ENCODE measurements at regions not wholly inside any gene's neighbourhood (a gene's known extent, or its start where the extent isn't known, plus 50 kb on each side); places are given as distances from the start of the nearest gene placed in this dataset.

- Histone ChIP-seq H3K4me3 (ENCODE audit: insufficient read depth, low read length) (no peak overlapping the region), H3K36me3 (ENCODE audit: insufficient read depth, low read length) (no peaks in the 10 kb centered on the region), H3K4me1 (ENCODE audit: insufficient read depth, low read length) (no peaks in the 10 kb centered on the region), H4K20me1 (ENCODE audit: insufficient read depth, low read length) (no peaks in the 10 kb centered on the region), H2AFZ (ENCODE audit: low read length) (no peak overlapping the region), H3K27me3 (ENCODE audit: insufficient read depth, low read length) (no peaks in the 10 kb centered on the region), H3K4me2 (ENCODE audit: insufficient read depth, low read length) (no peak overlapping the region), H3K27ac (ENCODE audit: low read depth, low read length) (no peak overlapping the region), H3K79me2 (ENCODE audit: insufficient read depth, low read length) (no peaks in the 10 kb centered on the region), H3K9me3 (ENCODE audit: low read depth, low read length) (no peaks in the 10 kb centered on the region)
- TF ChIP-seq, protein P1, sequence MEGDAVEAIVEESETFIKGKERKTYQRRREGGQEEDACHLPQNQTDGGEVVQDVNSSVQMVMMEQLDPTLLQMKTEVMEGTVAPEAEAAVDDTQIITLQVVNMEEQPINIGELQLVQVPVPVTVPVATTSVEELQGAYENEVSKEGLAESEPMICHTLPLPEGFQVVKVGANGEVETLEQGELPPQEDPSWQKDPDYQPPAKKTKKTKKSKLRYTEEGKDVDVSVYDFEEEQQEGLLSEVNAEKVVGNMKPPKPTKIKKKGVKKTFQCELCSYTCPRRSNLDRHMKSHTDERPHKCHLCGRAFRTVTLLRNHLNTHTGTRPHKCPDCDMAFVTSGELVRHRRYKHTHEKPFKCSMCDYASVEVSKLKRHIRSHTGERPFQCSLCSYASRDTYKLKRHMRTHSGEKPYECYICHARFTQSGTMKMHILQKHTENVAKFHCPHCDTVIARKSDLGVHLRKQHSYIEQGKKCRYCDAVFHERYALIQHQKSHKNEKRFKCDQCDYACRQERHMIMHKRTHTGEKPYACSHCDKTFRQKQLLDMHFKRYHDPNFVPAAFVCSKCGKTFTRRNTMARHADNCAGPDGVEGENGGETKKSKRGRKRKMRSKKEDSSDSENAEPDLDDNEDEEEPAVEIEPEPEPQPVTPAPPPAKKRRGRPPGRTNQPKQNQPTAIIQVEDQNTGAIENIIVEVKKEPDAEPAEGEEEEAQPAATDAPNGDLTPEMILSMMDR (IDR thresholded peaks at IDR 0.05; ENCODE audit: extremely low read depth, low read depth, low read length) = no peak
- peak; percentile 29 for DNase-seq (ENCODE audit: insufficient read length, low spot score, missing footprints)
Observed at GRCh38 chr6:170021579-170021978, 269.3 kb downstream of the DLL1 start.

DNA sequence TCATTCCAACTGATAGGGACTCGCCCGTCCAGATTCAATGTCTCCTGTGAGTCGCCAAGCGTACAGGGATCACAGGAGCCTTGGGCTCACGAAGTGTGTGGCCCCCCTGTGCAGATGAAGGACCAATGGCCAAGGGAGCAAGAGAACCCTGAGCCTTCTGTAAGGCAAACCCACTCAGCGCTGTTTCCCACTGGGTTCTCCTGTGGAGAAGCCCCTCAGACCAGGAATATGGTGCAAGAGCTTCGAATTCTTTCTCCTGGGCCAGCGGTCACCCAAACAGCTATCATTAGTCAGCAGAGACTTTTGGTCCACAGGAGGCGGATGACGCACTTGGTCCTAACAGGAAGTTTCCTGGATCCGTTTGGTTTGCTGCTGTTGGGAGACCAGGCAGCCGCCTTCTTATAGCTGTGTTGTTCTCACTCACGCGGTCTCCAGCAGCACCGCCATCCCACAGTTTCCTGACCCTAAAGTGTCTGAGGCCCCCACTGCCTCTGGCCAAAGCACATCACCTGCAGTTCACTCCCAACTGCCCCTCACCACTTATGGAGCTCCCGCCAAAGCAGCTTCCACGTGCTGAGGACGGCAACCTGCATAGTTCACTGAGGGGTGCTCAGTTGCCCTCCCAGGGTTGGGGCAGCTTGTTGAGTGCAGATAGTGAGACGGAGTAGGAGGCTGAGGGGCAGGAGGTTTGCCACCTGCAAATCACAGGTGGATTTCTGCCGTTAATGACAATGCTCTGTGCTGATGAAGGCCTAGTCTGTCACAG is 268.6 kb downstream of the ERMARD start:
- Histone ChIP-seq H2AFZ (ENCODE audit: low read length) (no peak overlapping the region), H3K4me2 (ENCODE audit: insufficient read depth, low read length) (no peak overlapping the region)

DNA sequence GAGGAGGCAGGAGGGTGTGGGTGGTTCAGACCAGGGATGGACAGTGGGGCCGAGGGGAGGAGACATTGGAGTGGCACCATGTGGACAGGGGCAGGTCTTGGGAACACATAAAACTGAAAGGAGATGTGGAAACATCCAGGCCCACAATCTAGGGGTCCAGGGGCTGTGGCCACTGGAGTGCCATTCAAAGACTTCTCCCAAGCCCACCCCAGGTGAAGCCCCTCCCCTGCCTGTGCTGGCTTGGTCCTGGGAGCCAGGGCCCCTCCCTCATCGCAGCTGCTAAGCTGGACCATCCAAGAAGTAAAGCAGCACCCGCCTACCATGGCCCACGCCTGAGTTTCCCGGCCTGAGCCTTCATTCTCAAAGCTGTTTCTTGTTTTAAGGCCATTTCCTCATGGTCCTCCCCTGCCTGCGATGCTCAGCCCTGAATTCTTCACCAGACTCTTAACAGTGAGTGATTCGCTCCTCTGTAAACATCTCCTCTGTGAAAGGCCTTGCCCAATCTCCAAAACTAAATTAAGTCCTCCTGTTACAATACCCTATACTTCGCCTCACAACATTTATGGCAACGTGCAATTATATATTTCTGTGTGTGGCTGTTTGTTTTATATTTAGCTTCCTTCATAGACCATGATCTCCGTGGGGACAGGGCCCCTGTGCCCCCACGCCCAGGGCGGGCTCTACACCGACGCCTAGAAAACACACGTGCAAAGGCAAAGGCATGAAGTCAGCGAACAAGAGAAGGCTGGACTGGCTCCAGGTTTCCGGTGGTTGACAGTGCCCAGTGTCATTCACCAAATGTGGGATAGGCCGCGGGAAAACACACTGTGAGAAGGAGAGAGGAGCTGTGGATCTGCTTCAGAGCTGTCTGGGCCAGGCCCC is 267.8 kb downstream of the ERMARD start:
- Histone ChIP-seq H3K27ac (ENCODE audit: low read depth, low read length) (no peak overlapping the region), H2AFZ (ENCODE audit: low read length) (no peak overlapping the region), H3K4me1 (ENCODE audit: insufficient read depth, low read length) (no peaks in the 10 kb centered on the region), H3K79me2 (ENCODE audit: insufficient read depth, low read length) (no peaks in the 10 kb centered on the region), H3K27me3 (ENCODE audit: insufficient read depth, low read length) (no peaks in the 10 kb centered on the region), H3K36me3 (ENCODE audit: insufficient read depth, low read length) (no peaks in the 10 kb centered on the region), H3K4me3 (ENCODE audit: insufficient read depth, low read length) (no peak overlapping the region), H3K9me3 (ENCODE audit: low read depth, low read length) (no peaks in the 10 kb centered on the region), H4K20me1 (ENCODE audit: insufficient read depth, low read length) (no peaks in the 10 kb centered on the region), H3K4me2 (ENCODE audit: insufficient read depth, low read length) (no peak overlapping the region)
- TF ChIP-seq, protein P1 (IDR thresholded peaks at IDR 0.05; ENCODE audit: extremely low read depth, low read depth, low read length) = no peak
- peak; percentile 71 for DNase-seq (ENCODE audit: insufficient read length, low spot score, missing footprints)

More for the DNA sequence above, 268.6 kb downstream of the ERMARD start:
- DNase-seq (ENCODE audit: insufficient read length, low spot score, missing footprints) = peak; percentile 42
- Histone ChIP-seq H3K27me3 (ENCODE audit: insufficient read depth, low read length) (no peaks in the 10 kb centered on the region), H3K4me3 (ENCODE audit: insufficient read depth, low read length) (no peak overlapping the region), H3K9me3 (ENCODE audit: low read depth, low read length) (no peaks in the 10 kb centered on the region), H3K27ac (ENCODE audit: low read depth, low read length) (no peak overlapping the region), H3K79me2 (ENCODE audit: insufficient read depth, low read length) (no peaks in the 10 kb centered on the region), H4K20me1 (ENCODE audit: insufficient read depth, low read length) (no peaks in the 10 kb centered on the region), H3K36me3 (ENCODE audit: insufficient read depth, low read length) (no peaks in the 10 kb centered on the region), H3K4me1 (ENCODE audit: insufficient read depth, low read length) (no peaks in the 10 kb centered on the region)
- TF ChIP-seq, protein P1 (IDR thresholded peaks at IDR 0.05; ENCODE audit: extremely low read depth, low read depth, low read length) = no peak

- H3K4me2 ChIP-seq (ENCODE audit: insufficient read depth, low read length) = no peak overlapping the region
- no peaks in the 10 kb centered on the region for H3K9me3 ChIP-seq (ENCODE audit: low read depth, low read length)
- H3K4me1 ChIP-seq (ENCODE audit: insufficient read depth, low read length) = no peaks in the 10 kb centered on the region
- no peaks in the 10 kb centered on the region for H3K79me2 ChIP-seq (ENCODE audit: insufficient read depth, low read length)
- TF ChIP-seq, protein P1 (IDR thresholded peaks at IDR 0.05; ENCODE audit: extremely low read depth, low read depth, low read length) = no peak
- H3K36me3 ChIP-seq (ENCODE audit: insufficient read depth, low read length) = no peaks in the 10 kb centered on the region
- no peak overlapping the region for H2AFZ ChIP-seq (ENCODE audit: low read length)
- H4K20me1 ChIP-seq (ENCODE audit: insufficient read depth, low read length) = no peaks in the 10 kb centered on the region
- no peaks in the 10 kb centered on the region for H3K27me3 ChIP-seq (ENCODE audit: insufficient read depth, low read length)
- H3K27ac ChIP-seq (ENCODE audit: low read depth, low read length) = no peak overlapping the region
- no peak overlapping the region for H3K4me3 ChIP-seq (ENCODE audit: insufficient read depth, low read length)
- DNase-seq (ENCODE audit: insufficient read length, low spot score, missing footprints) = no peak
Observed at GRCh38 chr6:170018422-170018935, 267.1 kb downstream of the ERMARD start.

All from osteoblast (primary cell).